ENCODE measurements at regions not wholly inside any gene's neighbourhood (a gene's known extent, or its start where the extent isn't known, plus 50 kb on each side); places are given as distances from the start of the nearest gene placed in this dataset.

GRCh38 chr18:25686960-25687500 is 335.1 kb upstream of the ZNF521 start:
- DNase-seq (ENCODE audit: low spot score), result no peak
- no peak for ATAC-seq (ENCODE audit: low FRiP score)
- no peak for TF ChIP-seq CTCF (IDR thresholded peaks at IDR 0.05)

GRCh38 chr18:25685088-25685487 is 333.1 kb upstream of the ZNF521 start:
- ATAC-seq (ENCODE audit: low FRiP score) (no peak), DNase-seq (ENCODE audit: low spot score) (no peak)
- TF ChIP-seq CTCF (IDR thresholded peaks at IDR 0.05), result no peak

- TF ChIP-seq CTCF (IDR thresholded peaks at IDR 0.05), result no peak
- no peak for ATAC-seq (ENCODE audit: low FRiP score)
- DNase-seq (ENCODE audit: low spot score), result no peak
These were observed 327.5 kb upstream of the ZNF521 start for GRCh38 chr18:25679491-25679890.

- no peak for TF ChIP-seq CTCF (IDR thresholded peaks at IDR 0.05)
These were observed 326.3 kb upstream of the ZNF521 start for GRCh38 chr18:25678221-25678620.

GRCh38 chr18:25675123-25675850 is 323.3 kb upstream of the ZNF521 start:
- TF ChIP-seq CTCF (IDR thresholded peaks at IDR 0.05), result no peak
- DNase-seq (ENCODE audit: low spot score), result no peak
- no peak for ATAC-seq (ENCODE audit: low FRiP score)

More at GRCh38 chr18:25678221-25678620, 326.3 kb upstream of the ZNF521 start:
- no peak for DNase-seq (ENCODE audit: low spot score)
- no peak for ATAC-seq (ENCODE audit: low FRiP score)

GRCh38 chr18:25674183-25674582 is 322.2 kb upstream of the ZNF521 start:
- ATAC-seq (ENCODE audit: low FRiP score), result no peak
- DNase-seq (ENCODE audit: low spot score), result no peak
- no peak for TF ChIP-seq CTCF (IDR thresholded peaks at IDR 0.05)

GRCh38 chr18:25672490-25672889 is 320.5 kb upstream of the ZNF521 start:
- no peak for TF ChIP-seq CTCF (IDR thresholded peaks at IDR 0.05)
- no peak for DNase-seq (ENCODE audit: low spot score)
- no peak for ATAC-seq (ENCODE audit: low FRiP score)

All from omental fat pad (tissue), 3 donors.